ENCODE measurements at regions not wholly inside any gene's neighbourhood (a gene's known extent, or its start where the extent isn't known, plus 50 kb on each side); places are given as distances from the start of the nearest gene placed in this dataset.

GRCh38 chr6:144909753-144910285 lies 624.7 kb downstream of the UTRN start:
- no peak for TF ChIP-seq CTCF (IDR thresholded peaks at IDR 0.05)
- TF ChIP-seq POLR2A (IDR thresholded peaks at IDR 0.05): no peak
